ENCODE measurements at regions not wholly inside any gene's neighbourhood (a gene's known extent, or its start where the extent isn't known, plus 50 kb on each side); places are given as distances from the start of the nearest gene placed in this dataset.
A peak's percentile ranks its signal among the peaks of the same experiment; 100 is the strongest.
"Not testable (repeated sequence)": the region's sequence is repeated elsewhere in the genome, so short reads cannot be mapped to it uniquely, and the experiment has no call there.

GRCh38 chr7:130853503-130854279 is 119.7 kb upstream of the KLF14 start:
- CTCF ChIA-PET = no interaction called here
- no peak for TF ChIP-seq CTCF (IDR thresholded peaks at IDR 0.05; ENCODE audit: insufficient read depth, low read depth, low read length)

GRCh38 chr7:130854481-130854880 is 120.5 kb upstream of the KLF14 start:
- no peak for DNase-seq (ENCODE audit: low read depth)
- POLR2A ChIA-PET = no interaction called here
- no peak for TF ChIP-seq CTCF (IDR thresholded peaks at IDR 0.05; ENCODE audit: insufficient read depth, low read depth, low read length)
- Histone ChIP-seq H3K36me3 (ENCODE audit: control insufficient read depth, insufficient read depth, low read length) (peaks cover 8% of the 10 kb centered on the region), H3K27me3 (ENCODE audit: control insufficient read depth, insufficient read depth, low read length) (no peaks in the 10 kb centered on the region), H3K4me3 (ENCODE audit: low read depth, low read length) (no peak overlapping the region)
- CTCF ChIA-PET = interaction anchor here (1.4 kb wide), 1 partner anchor 153 kb away, joined by 3 read pairs; no protein-coding TSS in a partner anchor

More at GRCh38 chr7:130853503-130854279, 119.7 kb upstream of the KLF14 start:
- POLR2A ChIA-PET = no interaction called here
- Histone ChIP-seq H3K27me3 (ENCODE audit: control insufficient read depth, insufficient read depth, low read length) (no peaks in the 10 kb centered on the region), H3K4me3 (ENCODE audit: low read depth, low read length) (no peak overlapping the region), H3K36me3 (ENCODE audit: control insufficient read depth, insufficient read depth, low read length) (peaks cover 8% of the 10 kb centered on the region)
- peak; percentile 95 for DNase-seq (ENCODE audit: low read depth)

GRCh38 chr7:130856866-130857265 is 122.9 kb upstream of the KLF14 start:
- DNase-seq (ENCODE audit: low read depth) = no peak
- ChIA-PET POLR2A (no interaction called here), CTCF (interaction anchor here (1.1 to 2.1 kb wide), 2 partner anchors 10 to 40 kb away, joined by 3 to 7 read pairs; no protein-coding TSS in a partner anchor)
- Histone ChIP-seq H3K27me3 (ENCODE audit: control insufficient read depth, insufficient read depth, low read length) (no peaks in the 10 kb centered on the region), H3K36me3 (ENCODE audit: control insufficient read depth, insufficient read depth, low read length) (peaks cover 13% of the 10 kb centered on the region), H3K4me3 (ENCODE audit: low read depth, low read length) (no peak overlapping the region)
- no peak for TF ChIP-seq CTCF (IDR thresholded peaks at IDR 0.05; ENCODE audit: insufficient read depth, low read depth, low read length)

GRCh38 chr7:130860832-130861231 is 126.8 kb upstream of the KLF14 start:
- POLR2A ChIA-PET; DNase-seq (ENCODE audit: low read depth): not testable (repeated sequence)
- peaks cover 15% of the 10 kb centered on the region for H3K36me3 ChIP-seq (ENCODE audit: control insufficient read depth, insufficient read depth, low read length)

GRCh38 chr7:130865408-130866236 is 131.6 kb upstream of the KLF14 start:
- no peak for DNase-seq (ENCODE audit: low read depth)
- ChIA-PET POLR2A (no interaction called here), CTCF (interaction anchor here (1.0 kb wide), 1 partner anchor 16 kb away, joined by 3 read pairs; no protein-coding TSS in a partner anchor)
- Histone ChIP-seq H3K4me3 (ENCODE audit: low read depth, low read length) (no peak overlapping the region), H3K27me3 (ENCODE audit: control insufficient read depth, insufficient read depth, low read length) (no peaks in the 10 kb centered on the region), H3K36me3 (ENCODE audit: control insufficient read depth, insufficient read depth, low read length) (peaks cover 23% of the 10 kb centered on the region)
- TF ChIP-seq CTCF (IDR thresholded peaks at IDR 0.05; ENCODE audit: insufficient read depth, low read depth, low read length) = 0 out of 2 replicates have a peak, but pooled peaks have one; percentile 6

More at GRCh38 chr7:130860832-130861231, 126.8 kb upstream of the KLF14 start:
- CTCF ChIA-PET = interaction anchor here (1.3 kb wide), 1 partner anchor 15 kb away, joined by 4 read pairs; no protein-coding TSS in a partner anchor
- H3K27me3 ChIP-seq (ENCODE audit: control insufficient read depth, insufficient read depth, low read length); H3K4me3 ChIP-seq (ENCODE audit: low read depth, low read length): not testable (repeated sequence)

Data from BJ (cell line).